ENCODE measurements at regions not wholly inside any gene's neighbourhood (a gene's known extent, or its start where the extent isn't known, plus 50 kb on each side); places are given as distances from the start of the nearest gene placed in this dataset.
"Not testable (repeated sequence)": the region's sequence is repeated elsewhere in the genome, so short reads cannot be mapped to it uniquely, and the experiment has no call there.

- peak; percentile 71 for DNase-seq
These were observed 192.3 kb upstream of the CXorf66 start for GRCh38 chrX:140157611-140158010.

GRCh38 chrX:140157143-140157542 lies 191.8 kb upstream of the CXorf66 start:
- no peak for DNase-seq

- DNase-seq = no peak
These were observed 186.0 kb upstream of the CXorf66 start for GRCh38 chrX:140151316-140151715.

- DNase-seq = no peak
These were observed 184.4 kb upstream of the CXorf66 start for GRCh38 chrX:140149761-140150160.

- DNase-seq = peak; percentile 4
These were observed 176.2 kb upstream of the CXorf66 start for GRCh38 chrX:140141444-140142029.

- not testable (repeated sequence) for DNase-seq
These were observed 173.2 kb upstream of the CXorf66 start for GRCh38 chrX:140138492-140138891.

- DNase-seq = not testable (repeated sequence)
These were observed 172.7 kb upstream of the CXorf66 start for GRCh38 chrX:140138065-140138464.

- no peak for DNase-seq
These were observed 167.6 kb upstream of the CXorf66 start for GRCh38 chrX:140132937-140133336.

- DNase-seq = peak; percentile 0
These were observed 158.1 kb upstream of the CXorf66 start for GRCh38 chrX:140123446-140123845.

GRCh38 chrX:140114059-140114458 lies 148.7 kb upstream of the CXorf66 start:
- not testable (repeated sequence) for DNase-seq

- no peak for DNase-seq
These were observed 144.8 kb upstream of the CXorf66 start for GRCh38 chrX:140110081-140110650.

GRCh38 chrX:140104760-140105159 lies 139.4 kb upstream of the CXorf66 start:
- DNase-seq = no peak

GRCh38 chrX:140099221-140099620 lies 133.9 kb upstream of the CXorf66 start:
- no peak for DNase-seq

- no peak for DNase-seq
These were observed 126.8 kb upstream of the CXorf66 start for GRCh38 chrX:140092121-140092520.

- DNase-seq = no peak
These were observed 126.0 kb upstream of the CXorf66 start for GRCh38 chrX:140091125-140091886.

- no peak for DNase-seq
These were observed 125.4 kb upstream of the CXorf66 start for GRCh38 chrX:140090800-140091124.

GRCh38 chrX:140088438-140088837 lies 123.1 kb upstream of the CXorf66 start:
- DNase-seq = no peak

GRCh38 chrX:140087875-140088274 lies 122.6 kb upstream of the CXorf66 start:
- no peak for DNase-seq

GRCh38 chrX:140086691-140087090 lies 121.4 kb upstream of the CXorf66 start:
- DNase-seq = no peak

- DNase-seq = not testable (repeated sequence)
These were observed 109.5 kb upstream of the CXorf66 start for GRCh38 chrX:140074851-140075250.

GRCh38 chrX:140071037-140071436 lies 105.7 kb upstream of the CXorf66 start:
- DNase-seq = no peak

- DNase-seq = no peak
These were observed 100.8 kb upstream of the CXorf66 start for GRCh38 chrX:140065961-140066662.

GRCh38 chrX:140064993-140065392 lies 99.7 kb upstream of the CXorf66 start:
- no peak for DNase-seq

GRCh38 chrX:140057001-140057411 lies 91.7 kb upstream of the CXorf66 start:
- peak; percentile 17 for DNase-seq
